A673 (cell line): ENCODE measurements at regions not wholly inside any gene's neighbourhood (a gene's known extent, or its start where the extent isn't known, plus 50 kb on each side); places are given as distances from the start of the nearest gene placed in this dataset.

Experiments used
- BruUV-seq: library from RNA; stranded (reverse); fragments of 400-500 nt; replicated peaks from 2 replicates; lab custom pipeline; 2021; lab: Mats Ljungman, UMichigan
- CTCF ChIA-PET: fragments of 300-600 bp; sonication (Branson Sonifier 250); formaldehyde crosslinking; loops from one replicate; lab custom pipeline; 2022; ENCODE audit warnings: antibody characterized with exemption; lab: Charles Lee
- POLR2A ChIA-PET: fragments of 300-600 bp; sonication (Branson Sonifier 250); formaldehyde crosslinking; loops from one replicate; lab custom pipeline; 2022; ENCODE audit warnings: antibody characterized with exemption; ENCODE audit not compliant: low non-redundant PET; lab: Charles Lee
- DNase-seq: peaks from one replicate; pipeline ENCODE4 v3.0.0-alpha.2; 2015; ENCODE audit warnings: low spot score
- H3K27ac ChIP-seq: fragments of 200-600 bp; sonication (generic); 2 replicates; pipeline ENCODE4 v1.5.1; 2016; ENCODE audit warnings: mixed run types, low read depth, mild to moderate bottlenecking, mixed read lengths, antibody characterized with exemption, low read length; ENCODE audit not compliant: poor library complexity, severe bottlenecking
- H3K27me3 ChIP-seq: fragments of 200-600 bp; sonication (generic); replicated peaks from 2 replicates; pipeline ENCODE4 v1.6.1; 2017; ENCODE audit warnings: mixed run types, low read depth, mild to moderate bottlenecking, mixed read lengths, antibody characterized with exemption, low read length; ENCODE audit not compliant: insufficient read depth, poor library complexity
- H3K36me3 ChIP-seq: fragments of 200-600 bp; sonication (generic); 2 replicates; pipeline ENCODE4 v1.6.1; 2016; ENCODE audit warnings: mixed run types, mild to moderate bottlenecking, mixed read lengths, antibody characterized with exemption, low read length; ENCODE audit not compliant: insufficient read depth, poor library complexity, severe bottlenecking
- H3K4me1 ChIP-seq: fragments of 200-600 bp; sonication (generic); 2 replicates; pipeline ENCODE4 v1.6.1; 2017; ENCODE audit warnings: mixed run types, mild to moderate bottlenecking, mixed read lengths, antibody characterized with exemption, low read length; ENCODE audit not compliant: insufficient read depth, poor library complexity, severe bottlenecking
- H3K4me3 ChIP-seq: fragments of 200-600 bp; sonication (generic); 2 replicates; pipeline ENCODE4 v1.5.1; 2016; ENCODE audit warnings: low read depth, mixed run types, mild to moderate bottlenecking, mixed read lengths, low read length; ENCODE audit not compliant: poor library complexity, severe bottlenecking
- H3K9me3 ChIP-seq: fragments of 200-600 bp; sonication (generic); 2 replicates; pipeline ENCODE4 v1.6.1; 2016; ENCODE audit warnings: mixed run types, low read depth, mild to moderate bottlenecking, mixed read lengths, antibody characterized with exemption, low read length; ENCODE audit not compliant: poor library complexity, severe bottlenecking
- EZH2 ChIP-seq: fragments of 200-600 bp; sonication (generic); IDR thresholded peaks from 2 replicates; pipeline ENCODE4 v1.6.1; 2017; ENCODE audit warnings: borderline replicate concordance, low read depth, mild to moderate bottlenecking, mixed read lengths, antibody characterized with exemption, low read length; ENCODE audit not compliant: poor library complexity, severe bottlenecking
- intact Hi-C: fragments of 100-400 bp; cut with micrococcal nuclease; formaldehyde crosslinking; loops from one replicate; pipeline ENCODE4 v1.10.0; 2022; ENCODE audit not compliant: unreplicated experiment
- TF ChIP-seq, protein P1 (sequence below): fragments of 300-800, 200-600 bp; sonication (generic); conservative IDR thresholded peaks from 2 replicates; pipeline ENCODE4 v1.5.1; 2017; ENCODE audit warnings: low read depth, mild to moderate bottlenecking, antibody characterized with exemption, low read length, moderate library complexity, mixed read lengths

DNA sequence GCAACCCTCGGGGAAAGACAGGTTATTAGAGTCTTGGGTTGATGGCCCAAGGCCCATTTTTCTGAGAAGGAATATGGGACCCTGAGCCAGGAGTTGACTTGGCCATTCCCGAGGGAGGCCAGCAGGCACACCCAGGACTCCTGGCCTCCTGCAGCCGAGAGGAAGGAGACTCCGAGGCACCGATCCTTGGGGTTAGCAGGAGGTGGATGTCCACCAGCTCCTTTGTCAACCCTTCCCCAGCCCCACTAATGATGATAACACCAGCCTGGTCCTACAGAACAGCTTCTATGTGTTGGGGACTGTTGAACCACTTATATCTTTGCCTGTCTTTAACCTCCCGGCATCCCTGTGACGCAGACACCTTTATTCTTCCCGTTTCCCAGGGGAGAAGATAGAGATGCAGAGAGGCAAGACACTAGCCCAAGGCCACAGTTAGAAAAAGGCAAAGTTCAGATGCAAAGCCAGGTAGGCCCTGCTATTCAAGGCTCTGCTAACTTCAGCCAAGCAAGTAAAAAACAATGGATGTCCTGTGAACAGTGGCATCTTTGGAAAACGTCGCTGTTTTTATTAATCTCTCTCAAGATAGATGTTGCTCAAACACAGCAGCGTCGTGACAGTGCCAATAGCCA lies 767.3 kb upstream of the TBX3 start:
- intact Hi-C loops, result no loop called here

DNA sequence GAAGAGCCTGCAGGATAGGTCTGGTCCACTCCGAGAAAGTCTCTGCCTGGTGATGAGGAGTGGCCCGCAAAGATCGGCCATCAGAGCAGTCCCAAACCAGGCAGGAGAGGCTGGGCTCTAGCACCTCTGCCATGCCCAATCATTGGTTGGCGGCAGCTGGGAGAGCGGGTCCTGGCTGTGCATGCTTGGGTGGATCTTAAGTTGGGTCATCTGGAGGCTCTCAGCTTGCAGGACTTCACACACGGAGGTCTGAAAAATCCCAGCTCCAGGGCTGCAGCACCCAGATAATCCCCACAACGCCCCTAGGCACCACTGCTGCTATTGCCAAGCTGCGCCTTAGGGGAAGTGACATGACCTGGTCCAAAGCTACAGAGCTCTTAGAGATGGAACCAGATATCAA lies 766.7 kb upstream of the TBX3 start:
- Histone ChIP-seq H3K9me3 (no peaks in the 10 kb centered on the region), H3K27ac (no peak overlapping the region), H3K4me1 (no peaks in the 10 kb centered on the region), H3K4me3 (no peak overlapping the region), H3K36me3 (no peaks in the 10 kb centered on the region), H3K27me3 (peaks cover 11% of the 10 kb centered on the region)
- CTCF ChIA-PET, result no interaction called here
- TF ChIP-seq EZH2, result no peak
- intact Hi-C loops, result no loop called here
- DNase-seq, result no peak
- POLR2A ChIA-PET, result no interaction called here
- BruUV-seq, result no TSS peak

More for the DNA sequence above, 767.3 kb upstream of the TBX3 start:
- Histone ChIP-seq H3K4me3 (no peak overlapping the region), H3K36me3 (no peaks in the 10 kb centered on the region), H3K27me3 (peaks cover 11% of the 10 kb centered on the region), H3K27ac (no peak overlapping the region), H3K4me1 (no peaks in the 10 kb centered on the region), H3K9me3 (no peaks in the 10 kb centered on the region)
- no peak for DNase-seq
- no peak for TF ChIP-seq EZH2
- TF ChIP-seq, protein P1, sequence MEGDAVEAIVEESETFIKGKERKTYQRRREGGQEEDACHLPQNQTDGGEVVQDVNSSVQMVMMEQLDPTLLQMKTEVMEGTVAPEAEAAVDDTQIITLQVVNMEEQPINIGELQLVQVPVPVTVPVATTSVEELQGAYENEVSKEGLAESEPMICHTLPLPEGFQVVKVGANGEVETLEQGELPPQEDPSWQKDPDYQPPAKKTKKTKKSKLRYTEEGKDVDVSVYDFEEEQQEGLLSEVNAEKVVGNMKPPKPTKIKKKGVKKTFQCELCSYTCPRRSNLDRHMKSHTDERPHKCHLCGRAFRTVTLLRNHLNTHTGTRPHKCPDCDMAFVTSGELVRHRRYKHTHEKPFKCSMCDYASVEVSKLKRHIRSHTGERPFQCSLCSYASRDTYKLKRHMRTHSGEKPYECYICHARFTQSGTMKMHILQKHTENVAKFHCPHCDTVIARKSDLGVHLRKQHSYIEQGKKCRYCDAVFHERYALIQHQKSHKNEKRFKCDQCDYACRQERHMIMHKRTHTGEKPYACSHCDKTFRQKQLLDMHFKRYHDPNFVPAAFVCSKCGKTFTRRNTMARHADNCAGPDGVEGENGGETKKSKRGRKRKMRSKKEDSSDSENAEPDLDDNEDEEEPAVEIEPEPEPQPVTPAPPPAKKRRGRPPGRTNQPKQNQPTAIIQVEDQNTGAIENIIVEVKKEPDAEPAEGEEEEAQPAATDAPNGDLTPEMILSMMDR, result no peak
- BruUV-seq, result no TSS peak
- ChIA-PET POLR2A (no interaction called here), CTCF (no interaction called here)

DNA sequence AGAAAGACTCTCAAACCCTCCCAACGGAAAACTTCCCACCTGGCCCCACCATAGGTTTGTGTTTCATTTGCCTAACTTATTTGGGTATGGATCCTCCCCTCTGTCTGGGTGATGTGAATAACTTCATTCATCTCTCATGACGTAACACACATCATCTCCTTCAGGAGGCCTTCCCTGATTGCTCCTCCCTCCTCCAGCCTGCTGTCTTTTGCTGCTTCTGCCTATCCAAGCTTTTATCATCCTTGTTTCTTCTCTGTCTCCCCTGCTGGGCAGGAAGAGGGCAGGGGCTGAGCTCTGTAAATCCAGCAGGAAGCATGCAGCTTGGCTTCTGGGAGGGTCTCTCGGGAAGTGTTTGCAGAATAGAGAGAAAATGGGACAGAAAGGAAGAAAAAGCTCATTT lies 766.0 kb upstream of the TBX3 start:
- Histone ChIP-seq H3K27me3 (peaks cover 11% of the 10 kb centered on the region), H3K4me3 (no peak overlapping the region), H3K27ac (no peak overlapping the region), H3K36me3 (no peaks in the 10 kb centered on the region), H3K4me1 (no peaks in the 10 kb centered on the region), H3K9me3 (no peaks in the 10 kb centered on the region)
- ChIA-PET POLR2A (no interaction called here), CTCF (no interaction called here)
- no peak for DNase-seq
- no TSS peak for BruUV-seq
- TF ChIP-seq EZH2, result no peak
- TF ChIP-seq, protein P1, result no peak
- intact Hi-C loops, result no loop called here

DNA sequence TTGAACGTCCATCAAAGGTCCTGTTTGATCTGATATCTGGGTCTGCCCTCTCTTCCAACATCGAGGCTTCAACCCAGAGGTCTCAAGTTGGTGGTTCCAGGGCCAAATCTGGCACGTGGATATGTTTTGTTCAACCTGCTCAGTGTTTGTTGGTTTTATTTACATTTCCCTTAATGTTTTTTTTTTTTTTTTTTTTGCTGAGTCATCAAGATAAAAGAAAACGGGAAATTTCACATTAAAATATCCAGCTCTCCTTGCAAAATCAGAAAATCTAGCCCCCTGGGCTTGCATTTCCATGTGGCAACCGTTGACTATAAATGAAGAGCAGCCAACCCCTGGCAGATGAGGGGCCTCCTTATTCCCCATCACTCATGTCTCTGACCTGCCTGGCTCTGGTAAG lies 765.6 kb upstream of the TBX3 start:
- ChIA-PET CTCF (no interaction called here), POLR2A (no interaction called here)
- DNase-seq, result no peak
- BruUV-seq, result no TSS peak
- no peak overlapping the region for H3K4me3 ChIP-seq
- no peaks in the 10 kb centered on the region for H3K36me3 ChIP-seq
- H3K27ac ChIP-seq, result no peak overlapping the region
- no peaks in the 10 kb centered on the region for H3K9me3 ChIP-seq
- intact Hi-C loops, result no loop called here
- no peaks in the 10 kb centered on the region for H3K4me1 ChIP-seq
- peaks cover 11% of the 10 kb centered on the region for H3K27me3 ChIP-seq
- TF ChIP-seq EZH2, result no peak
- TF ChIP-seq, protein P1, result no peak
